Panc1 (cell line): ENCODE measurements at regions not wholly inside any gene's neighbourhood (a gene's known extent, or its start where the extent isn't known, plus 50 kb on each side); places are given as distances from the start of the nearest gene placed in this dataset.

Experiments used
- ATAC-seq: fragments of 200-7000 bp; cut with Tn5 transposase; 2 replicates; pipeline ENCODE4 v1.9.1; 2020; ENCODE audit warnings: mild to moderate bottlenecking, moderate library complexity
- BruUV-seq: library from RNA; stranded (reverse); fragments of 400-500 nt; replicated peaks from 2 replicates; lab custom pipeline; 2021; lab: Mats Ljungman, UMichigan
- CTCF ChIA-PET: fragments of 300-600 bp; sonication (Branson Sonifier 250); formaldehyde crosslinking; loops from one replicate; lab custom pipeline; 2022; ENCODE audit warnings: antibody characterized with exemption; lab: Charles Lee
- POLR2A ChIA-PET: fragments of 300-600 bp; sonication (Branson Sonifier 250); formaldehyde crosslinking; loops from one replicate; lab custom pipeline; 2022; ENCODE audit warnings: antibody characterized with exemption; lab: Charles Lee
- DNase-seq: peaks from one replicate; pipeline ENCODE4 v3.0.0-alpha.2; 2010; ENCODE audit warnings: low read depth, low spot score
- H3K27ac ChIP-seq: 2 replicates; pipeline ENCODE4 v1.5.1; 2011; ENCODE audit warnings: mild to moderate bottlenecking, low read length, inconsistent platforms
- H3K27me3 ChIP-seq: fragments of 200-500 bp; sonication (Bioruptor generic); 2 replicates; pipeline ENCODE4 v1.6.0; 2014; ENCODE audit warnings: low read length, inconsistent platforms; ENCODE audit not compliant: control insufficient read depth, insufficient read depth
- H3K36me3 ChIP-seq: fragments of 200-500 bp; sonication (Bioruptor generic); 2 replicates; pipeline ENCODE4 v1.5.1; 2014; ENCODE audit warnings: inconsistent platforms, mild to moderate bottlenecking, low read length, moderate library complexity; ENCODE audit not compliant: control insufficient read depth, insufficient read depth
- H3K4me1 ChIP-seq: 2 replicates; pipeline ENCODE4 v1.5.1; 2011; ENCODE audit warnings: inconsistent platforms, mild to moderate bottlenecking, low read length, moderate library complexity; ENCODE audit not compliant: control insufficient read depth, insufficient read depth
- H3K4me3 ChIP-seq, 2 experiments: 2 replicates each; pipeline ENCODE4 v1.5.1; 2011 to 2012; ENCODE audit warnings: low read depth in 2 of 2, low read length in 2 of 2, mild to moderate bottlenecking in 2 of 2, inconsistent platforms in 1 of 2, moderate library complexity in 1 of 2
- H3K9me3 ChIP-seq: fragments of 200-500 bp; sonication (Bioruptor generic); 2 replicates; pipeline ENCODE4 v1.5.1; 2014; ENCODE audit warnings: low read depth, mild to moderate bottlenecking, inconsistent platforms, low read length, moderate library complexity; ENCODE audit not compliant: control insufficient read depth, insufficient read depth
- CTCF ChIP-seq: fragments of 450-650 bp; IDR thresholded peaks from 2 replicates; pipeline ENCODE4 v1.5.1; 2017; ENCODE audit warnings: mild to moderate bottlenecking
- POLR2AphosphoS5 ChIP-seq: IDR thresholded peaks from 2 replicates; pipeline ENCODE4 v1.6.1; 2012; ENCODE audit warnings: mild to moderate bottlenecking, low read depth, low read length, moderate library complexity
- REST ChIP-seq, 2 experiments: IDR thresholded peaks; 2 replicates each; pipeline ENCODE4 v1.6.1; 2011 to 2012; ENCODE audit warnings: low read depth in 2 of 2, control low read depth in 1 of 2, low read length in 1 of 2, mild to moderate bottlenecking in 1 of 2, moderate library complexity in 1 of 2; ENCODE audit not compliant: insufficient read depth in 1 of 2
- SIN3A ChIP-seq: IDR thresholded peaks from 2 replicates; pipeline ENCODE4 v1.6.1; 2012; ENCODE audit warnings: low read depth, mild to moderate bottlenecking, low read length, moderate library complexity, borderline replicate concordance; ENCODE audit not compliant: insufficient read depth
- TCF7L2 ChIP-seq: IDR thresholded peaks from 2 replicates; pipeline ENCODE4 v1.6.1; 2011; ENCODE audit warnings: mild to moderate bottlenecking, low read depth, low read length, inconsistent platforms
- in situ Hi-C: cut with HindIII; loops from 2 replicates; pipeline ENCODE4 v1.10.0; 2016; ENCODE audit warnings: low sequenced_read_pairs, low pct_unique_long_range_greater_than_20kb
- intact Hi-C: fragments of 100-400 bp; cut with micrococcal nuclease; formaldehyde crosslinking; loops from one replicate; pipeline ENCODE4 v1.10.0; 2022; ENCODE audit not compliant: unreplicated experiment

- ATAC-seq (no peak), DNase-seq (no peak)
- TF ChIP-seq POLR2AphosphoS5 (no peak), TCF7L2 (no peak), SIN3A (no peak), CTCF (no peak), REST (IDR thresholded peaks at IDR 0.05; ENCODE audit: insufficient read depth in 1 of 2, low read depth in 2 of 2, low read length in 1 of 2) (no peak)
- ChIA-PET CTCF (no interaction called here), POLR2A (no interaction called here)
- Histone ChIP-seq H3K27ac (no peak overlapping the region), H3K27me3 (no peaks in the 10 kb centered on the region), H3K9me3 (no peaks in the 10 kb centered on the region), H3K4me3 (no peak overlapping the region), H3K4me1 (no peaks in the 10 kb centered on the region), H3K36me3 (no peaks in the 10 kb centered on the region)
- in situ Hi-C loops (no loop called here), intact Hi-C loops (no loop called here)
- no TSS peak for BruUV-seq
Measured at GRCh38 chr2:19062370-19062769, 296.1 kb downstream of the OSR1 start.

GRCh38 chr2:19059076-19059475 lies 299.3 kb downstream of the OSR1 start:
- no peak for ATAC-seq
- Histone ChIP-seq H3K27ac (no peak overlapping the region), H3K4me1 (no peaks in the 10 kb centered on the region), H3K9me3 (no peaks in the 10 kb centered on the region), H3K36me3 (no peaks in the 10 kb centered on the region), H3K27me3 (no peaks in the 10 kb centered on the region), H3K4me3 (no peak overlapping the region)
- TF ChIP-seq TCF7L2: no peak
- no peak for TF ChIP-seq REST (IDR thresholded peaks at IDR 0.05; ENCODE audit: insufficient read depth in 1 of 2, low read depth in 2 of 2, low read length in 1 of 2)
- no peak for TF ChIP-seq CTCF
- TF ChIP-seq SIN3A: no peak
- TF ChIP-seq POLR2AphosphoS5: no peak
- ChIA-PET POLR2A (interaction anchor here (0.6 kb wide), 1 partner anchor 11 kb away, joined by 5 read pairs; no protein-coding TSS in a partner anchor), CTCF (no interaction called here)
- BruUV-seq: no TSS peak
- in situ Hi-C loops (no loop called here), intact Hi-C loops (no loop called here)
- no peak for DNase-seq
